IMR-90 (cell line): ENCODE measurements at regions not wholly inside any gene's neighbourhood (a gene's known extent, or its start where the extent isn't known, plus 50 kb on each side); places are given as distances from the start of the nearest gene placed in this dataset.

Experiments
- ATAC-seq: fragments of 200-7000 bp; cut with Tn5 transposase; 2 replicates; pipeline ENCODE4 v1.9.1; 2020; ENCODE audit warnings: low read depth, mild to moderate bottlenecking, moderate library complexity
- BruUV-seq: library from RNA; stranded (reverse); fragments of 400-500 nt; replicated peaks from 2 replicates; lab custom pipeline; 2021; lab: Mats Ljungman, UMichigan
- CTCF ChIA-PET: fragments of 300-600 bp; formaldehyde crosslinking; extraction: SDS; loops from one replicate; lab custom pipeline; 2021; ENCODE audit warnings: antibody characterized with exemption; lab: Yijun Ruan, JAX
- POLR2A ChIA-PET: fragments of 300-600 bp; sonication (Branson Sonifier 250); formaldehyde crosslinking; loops from one replicate; lab custom pipeline; 2022; ENCODE audit warnings: antibody characterized with exemption; ENCODE audit not compliant: unreplicated experiment; lab: Charles Lee
- DNase-seq: peaks from one replicate; pipeline ENCODE4 v3.0.0; 2013
- H2AFZ ChIP-seq: replicated peaks from 2 replicates; pipeline ENCODE3; 2013; ENCODE audit warnings: low read length, mild to moderate bottlenecking; ENCODE audit not compliant: poor library complexity
- H2AK5ac ChIP-seq: 2 replicates; pipeline ENCODE4 v1.6.1; 2013; ENCODE audit warnings: low read depth, low read length, inconsistent platforms
- H2AK9ac ChIP-seq: replicated peaks from 2 replicates; pipeline ENCODE3; 2013; ENCODE audit warnings: mild to moderate bottlenecking, low read depth, low read length, moderate library complexity; ENCODE audit not compliant: poor library complexity
- H2BK120ac ChIP-seq: 2 replicates; pipeline ENCODE4 v1.6.1; 2013; ENCODE audit warnings: low read depth, low read length, inconsistent platforms
- H2BK15ac ChIP-seq: 3 replicates; pipeline ENCODE4 v1.6.1; 2013; ENCODE audit warnings: low read depth, low read length, inconsistent platforms
- H2BK20ac ChIP-seq: 2 replicates; pipeline ENCODE4 v1.6.1; 2013; ENCODE audit warnings: low read depth, mild to moderate bottlenecking, inconsistent platforms, low read length, moderate library complexity
- H2BK5ac ChIP-seq: 2 replicates; pipeline ENCODE4 v1.6.1; 2013; ENCODE audit warnings: mild to moderate bottlenecking, low read depth, low read length, inconsistent platforms; ENCODE audit not compliant: poor library complexity, severe bottlenecking
- H3K14ac ChIP-seq: replicated peaks from 2 replicates; pipeline ENCODE4 v1.6.1; 2013; ENCODE audit warnings: low read depth, low read length, inconsistent platforms
- H3K18ac ChIP-seq: 2 replicates; pipeline ENCODE4 v1.6.1; 2013; ENCODE audit warnings: low read depth, low read length, control low read depth
- H3K23ac ChIP-seq: 2 replicates; pipeline ENCODE4 v1.6.1; 2013; ENCODE audit warnings: low read depth, low read length, inconsistent platforms
- H3K27ac ChIP-seq: 2 replicates; pipeline ENCODE4 v1.5.1; 2013; ENCODE audit warnings: mild to moderate bottlenecking, control low read depth, low read length; ENCODE audit not compliant: insufficient read depth
- H3K27me3 ChIP-seq: 2 replicates; pipeline ENCODE4 v1.6.1; 2013; ENCODE audit warnings: low read length; ENCODE audit not compliant: control insufficient read depth, insufficient read depth
- H3K36me3 ChIP-seq: 2 replicates; pipeline ENCODE4 v1.6.1; 2013; ENCODE audit warnings: low read length, mixed read lengths; ENCODE audit not compliant: control insufficient read depth, insufficient read depth
- H3K4ac ChIP-seq: 2 replicates; pipeline ENCODE4 v1.6.1; 2013; ENCODE audit warnings: low read depth, low read length, inconsistent platforms
- H3K4me1 ChIP-seq: 2 replicates; pipeline ENCODE4 v1.6.1; 2013; ENCODE audit warnings: low read length, mixed read lengths; ENCODE audit not compliant: control insufficient read depth, insufficient read depth
- H3K4me2 ChIP-seq: 2 replicates; pipeline ENCODE4 v1.6.1; 2013; ENCODE audit warnings: low read depth, mild to moderate bottlenecking, control low read depth, low read length, moderate library complexity
- H3K4me3 ChIP-seq: 2 replicates; pipeline ENCODE4 v1.5.1; 2013; ENCODE audit warnings: low read depth, mild to moderate bottlenecking, control low read depth, low read length, moderate library complexity; ENCODE audit not compliant: insufficient read depth
- H3K56ac ChIP-seq: 2 replicates; pipeline ENCODE4 v1.6.1; 2013; ENCODE audit warnings: low read length, inconsistent platforms; ENCODE audit not compliant: insufficient read depth; ENCODE audit errors: extremely low read depth
- H3K79me1 ChIP-seq, 2 experiments: 2 replicates each; pipeline ENCODE4 v1.6.1; 2013; ENCODE audit warnings: low read length in 2 of 2, inconsistent platforms in 1 of 2, low read depth in 1 of 2
- H3K9ac ChIP-seq: 2 replicates; pipeline ENCODE4 v1.6.1; 2013; ENCODE audit warnings: low read depth, low read length, control low read depth
- H3K9me1 ChIP-seq: 2 replicates; pipeline ENCODE4 v1.6.1; 2013; ENCODE audit warnings: low read length, inconsistent platforms; ENCODE audit not compliant: insufficient read depth
- H3K9me3 ChIP-seq: 2 replicates; pipeline ENCODE4 v1.6.1; 2013; ENCODE audit warnings: low read length; ENCODE audit not compliant: control insufficient read depth, insufficient read depth
- H4K20me1 ChIP-seq: 2 replicates; pipeline ENCODE4 v1.6.1; 2013; ENCODE audit warnings: low read length, inconsistent platforms; ENCODE audit not compliant: insufficient read depth
- H4K5ac ChIP-seq: 2 replicates; pipeline ENCODE4 v1.6.1; 2013; ENCODE audit warnings: mild to moderate bottlenecking, low read depth, low read length, control low read depth
- H4K8ac ChIP-seq, 2 experiments: 2 replicates each; pipeline ENCODE4 v1.6.1; 2013; ENCODE audit warnings: low read depth in 2 of 2, low read length in 2 of 2, control low read depth in 1 of 2, inconsistent platforms in 1 of 2
- H4K91ac ChIP-seq: 2 replicates; pipeline ENCODE4 v1.6.1; 2013; ENCODE audit warnings: low read depth, low read length, inconsistent platforms; ENCODE audit not compliant: insufficient read depth
- BHLHE40 ChIP-seq: fragments of 150-350 bp; IDR thresholded peaks from 2 replicates; pipeline ENCODE4 v1.6.1; 2016; ENCODE audit warnings: mild to moderate bottlenecking, low read depth, low read length
- FOS ChIP-seq: fragments of 150-350 bp; IDR thresholded peaks from 2 replicates; pipeline ENCODE4 v1.6.1; 2016; ENCODE audit warnings: low read depth, low read length
- MAFK ChIP-seq: IDR thresholded peaks from 2 replicates; pipeline ENCODE4 v1.6.1; 2012; ENCODE audit warnings: low read depth, low read length, improper control_type of control experiment
- POLR2A ChIP-seq: IDR thresholded peaks from 2 replicates; pipeline ENCODE4 v1.6.1; 2012; ENCODE audit warnings: mild to moderate bottlenecking, low read depth, low read length
- RCOR1 ChIP-seq: IDR thresholded peaks from 2 replicates; pipeline ENCODE4 v1.6.1; 2012; ENCODE audit warnings: mild to moderate bottlenecking, low read length, improper control_type of control experiment; ENCODE audit not compliant: insufficient replicate concordance
- RFX5 ChIP-seq: IDR thresholded peaks from 2 replicates; pipeline ENCODE4 v1.8.0; 2012; ENCODE audit warnings: low read depth, mild to moderate bottlenecking, low read length, moderate library complexity
- WGBS, 2 experiments: methylation state at CpG; one replicate each; pipeline versions ENCODE4 v1.1.5 to v1.1.7; 2013; ENCODE audit warnings: missing lambda C conversion rate in 2 of 2; ENCODE audit not compliant: insufficient read length in 1 of 2; ENCODE audit errors: extremely low coverage in 2 of 2; 5-methylcytosine and 5-hydroxymethylcytosine counted together
- dilution Hi-C: fragments of 300-500 bp; cut with HindIII; formaldehyde crosslinking; loops from one replicate; pipeline ENCODE4 v1.14.3; 2018; ENCODE audit warnings: low sequenced_read_pairs; ENCODE audit not compliant: unreplicated experiment
- in situ Hi-C: fragments of 300-500 bp; cut with MboI; formaldehyde crosslinking; loops from 3 replicates; pipeline ENCODE4 v1.14.3; 2019; ENCODE audit warnings: low sequenced_read_pairs, inconsistent platforms, mixed read lengths
- intact Hi-C: fragments of 100-400 bp; cut with micrococcal nuclease; formaldehyde crosslinking; loops from 2 replicates; pipeline ENCODE4 v1.10.0; 2022

DNA sequence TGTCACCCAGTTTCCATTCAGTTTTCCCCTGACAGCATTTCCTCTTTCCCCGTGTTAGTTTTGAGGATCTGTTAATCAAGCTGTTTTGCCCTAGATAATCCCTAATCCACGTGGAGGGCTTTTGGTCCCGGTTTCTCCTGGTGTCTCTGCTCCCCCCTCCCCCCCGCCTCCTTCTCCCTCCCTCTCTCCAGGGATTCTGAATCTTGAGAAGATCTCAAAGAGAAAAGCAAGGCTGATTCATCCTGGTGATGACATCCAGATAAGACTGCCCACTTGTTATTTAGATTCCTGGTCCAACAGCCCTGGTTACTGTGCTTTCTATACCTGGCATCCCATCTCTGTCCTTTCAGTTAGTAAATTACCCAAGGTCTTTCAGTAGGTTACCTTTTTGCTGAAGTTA is 59.4 kb downstream of the KCNA4 start:
- H4K8ac ChIP-seq: no peak overlapping the region
- H4K91ac ChIP-seq: no peak overlapping the region
- H3K9me3 ChIP-seq: no peaks in the 10 kb centered on the region
- H2BK15ac ChIP-seq: no peak overlapping the region
- POLR2A ChIA-PET: no interaction called here
- H2AK5ac ChIP-seq: no peak overlapping the region
- H3K4me1 ChIP-seq: no peaks in the 10 kb centered on the region
- CTCF ChIA-PET: no interaction called here
- H3K9ac ChIP-seq: no peak overlapping the region
- DNase-seq: no peak
- no peak overlapping the region for H3K23ac ChIP-seq
- TF ChIP-seq FOS (no peak), MAFK (no peak), BHLHE40 (no peak), RCOR1 (no peak), POLR2A (no peak), RFX5 (no peak)
- no peak overlapping the region for H2BK120ac ChIP-seq
- H2BK5ac ChIP-seq: no peak overlapping the region
- no peak overlapping the region for H3K4me3 ChIP-seq
- no peak overlapping the region for H3K18ac ChIP-seq
- no peak overlapping the region for H3K4me2 ChIP-seq
- no peaks in the 10 kb centered on the region for H4K20me1 ChIP-seq
- H3K14ac ChIP-seq: no peak overlapping the region
- H3K79me1 ChIP-seq: no peaks in the 10 kb centered on the region
- in situ Hi-C loops (no loop called here), dilution Hi-C loops (no loop called here), intact Hi-C loops (no loop called here)
- H3K27me3 ChIP-seq: no peaks in the 10 kb centered on the region
- no peak overlapping the region for H3K4ac ChIP-seq
- BruUV-seq: no TSS peak
- H2BK20ac ChIP-seq: no peak overlapping the region
- 20% methylated on average over 1 of the region's 4 CpGs; no CpG with 5 or more reads in 1 of the 2 experiments for WGBS, 2 experiments
- ATAC-seq: no peak
- H2AK9ac ChIP-seq: no peak overlapping the region
- no peak overlapping the region for H3K27ac ChIP-seq
- H3K56ac ChIP-seq: no peak overlapping the region
- H3K9me1 ChIP-seq: no peaks in the 10 kb centered on the region
- H3K36me3 ChIP-seq: no peaks in the 10 kb centered on the region
- H4K5ac ChIP-seq: no peak overlapping the region
- no peak overlapping the region for H2AFZ ChIP-seq
